ENCODE measurements at regions not wholly inside any gene's neighbourhood (a gene's known extent, or its start where the extent isn't known, plus 50 kb on each side); places are given as distances from the start of the nearest gene placed in this dataset.

DNA sequence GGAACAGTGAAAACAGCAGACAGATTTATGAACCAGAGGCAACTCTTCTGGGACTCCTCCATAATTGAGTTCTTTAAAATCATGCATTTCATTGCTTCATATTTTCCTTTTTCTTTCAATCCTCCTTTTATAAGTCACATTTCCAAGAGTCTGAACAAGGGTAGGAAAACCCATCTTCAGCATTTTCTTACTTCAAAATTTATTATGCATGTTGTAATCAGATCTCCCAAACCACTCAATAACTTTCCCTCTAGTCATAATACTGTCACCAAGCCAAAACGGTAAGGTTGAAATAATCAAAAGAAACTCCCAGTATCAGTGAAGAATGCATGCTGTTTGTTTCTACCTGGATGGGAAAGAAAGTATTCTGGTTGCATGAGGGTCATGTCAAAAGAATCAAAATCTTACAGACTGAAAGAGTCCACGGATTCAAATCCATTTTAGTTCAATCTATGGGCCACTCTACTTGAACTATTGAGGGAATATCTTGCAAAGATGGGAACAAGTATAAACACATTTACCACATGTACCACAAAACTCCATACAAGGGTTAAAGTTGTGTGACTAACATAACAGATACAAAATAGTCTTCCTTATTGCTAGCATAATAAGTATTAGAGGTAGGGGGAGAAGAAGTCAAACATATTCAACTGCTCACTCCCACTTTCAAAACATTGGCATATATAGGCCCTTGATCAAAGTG lies 797.3 kb downstream of the MAT2B start:
- TF ChIP-seq, protein P1, sequence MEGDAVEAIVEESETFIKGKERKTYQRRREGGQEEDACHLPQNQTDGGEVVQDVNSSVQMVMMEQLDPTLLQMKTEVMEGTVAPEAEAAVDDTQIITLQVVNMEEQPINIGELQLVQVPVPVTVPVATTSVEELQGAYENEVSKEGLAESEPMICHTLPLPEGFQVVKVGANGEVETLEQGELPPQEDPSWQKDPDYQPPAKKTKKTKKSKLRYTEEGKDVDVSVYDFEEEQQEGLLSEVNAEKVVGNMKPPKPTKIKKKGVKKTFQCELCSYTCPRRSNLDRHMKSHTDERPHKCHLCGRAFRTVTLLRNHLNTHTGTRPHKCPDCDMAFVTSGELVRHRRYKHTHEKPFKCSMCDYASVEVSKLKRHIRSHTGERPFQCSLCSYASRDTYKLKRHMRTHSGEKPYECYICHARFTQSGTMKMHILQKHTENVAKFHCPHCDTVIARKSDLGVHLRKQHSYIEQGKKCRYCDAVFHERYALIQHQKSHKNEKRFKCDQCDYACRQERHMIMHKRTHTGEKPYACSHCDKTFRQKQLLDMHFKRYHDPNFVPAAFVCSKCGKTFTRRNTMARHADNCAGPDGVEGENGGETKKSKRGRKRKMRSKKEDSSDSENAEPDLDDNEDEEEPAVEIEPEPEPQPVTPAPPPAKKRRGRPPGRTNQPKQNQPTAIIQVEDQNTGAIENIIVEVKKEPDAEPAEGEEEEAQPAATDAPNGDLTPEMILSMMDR (IDR thresholded peaks at IDR 0.05), result no peak
- no peak for TF ChIP-seq POLR2A (IDR thresholded peaks at IDR 0.05)
